OCI-LY7 (cell line): ENCODE measurements at regions not wholly inside any gene's neighbourhood (a gene's known extent, or its start where the extent isn't known, plus 50 kb on each side); places are given as distances from the start of the nearest gene placed in this dataset.

Experiments used
- CTCF ChIP-seq: fragments of 200-600 bp; sonication (generic); conservative IDR thresholded peaks from 2 replicates; pipeline ENCODE4 v1.5.1; 2014; ENCODE audit warnings: mild to moderate bottlenecking, antibody characterized with exemption, low read length, moderate library complexity, mixed read lengths
- EZH2phosphoT487 ChIP-seq: fragments of 200-600 bp; sonication (generic); IDR thresholded peaks from 2 replicates; pipeline ENCODE4 v1.6.1; 2018; ENCODE audit warnings: low read depth, borderline replicate concordance, mild to moderate bottlenecking, mixed run types, antibody characterized with exemption, low read length, moderate library complexity, mixed read lengths

DNA sequence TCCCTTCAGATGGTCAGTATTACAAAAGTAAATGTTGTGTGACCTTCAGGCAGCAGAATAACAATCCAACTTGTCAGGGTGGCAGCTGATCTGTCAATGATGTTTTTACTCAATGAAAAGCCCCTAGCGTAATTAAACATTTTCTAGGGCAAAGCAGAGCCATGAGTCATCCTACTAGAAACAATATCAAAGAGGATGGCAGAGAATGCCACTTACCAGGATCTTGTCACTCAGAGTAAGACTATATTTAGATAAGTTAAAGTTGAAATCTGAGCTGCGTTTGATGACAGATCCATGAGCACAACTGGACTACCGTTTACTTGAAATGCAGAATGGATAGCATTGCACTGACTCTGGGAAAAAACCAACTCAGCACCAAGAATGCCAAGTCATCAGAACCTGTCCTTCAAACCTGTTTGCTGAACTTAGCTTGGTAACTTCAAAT, 612.6 kb upstream of the ACVR2A start:
- TF ChIP-seq EZH2phosphoT487 (no peak), CTCF (no peak)
